Neural crest cell (in vitro differentiated cells): ENCODE measurements at regions not wholly inside any gene's neighbourhood (a gene's known extent, or its start where the extent isn't known, plus 50 kb on each side); places are given as distances from the start of the nearest gene placed in this dataset.

Experiments
- DNase-seq: peaks from one replicate; pipeline ENCODE4 v3.0.0; 2021; ENCODE audit warnings: low read depth, mixed read lengths, low spot score
- H3K27ac Mint-ChIP-seq: one replicate; pipeline ENCODE4 v1.8.0; 2021; ENCODE audit warnings: mild to moderate bottlenecking, mixed read lengths; ENCODE audit not compliant: unreplicated experiment
- H3K27me3 Mint-ChIP-seq: 2 replicates; pipeline ENCODE4 v1.8.0; 2021; ENCODE audit warnings: low read depth, mild to moderate bottlenecking, mixed read lengths
- H3K36me3 Mint-ChIP-seq: 2 replicates; pipeline ENCODE4 v1.8.0; 2021; ENCODE audit warnings: low read depth, mild to moderate bottlenecking, mixed read lengths
- H3K4me1 Mint-ChIP-seq: 2 replicates; pipeline ENCODE4 v1.8.0; 2021; ENCODE audit warnings: mixed read lengths
- H3K4me3 Mint-ChIP-seq: one replicate; pipeline ENCODE4 v1.8.0; 2021; ENCODE audit warnings: mild to moderate bottlenecking, mixed read lengths
- H3K9me3 Mint-ChIP-seq: 2 replicates; pipeline ENCODE4 v1.8.0; 2021; ENCODE audit warnings: mixed read lengths
- CTCF ChIP-seq: fragments of 200-600 bp; sonication (generic); conservative IDR thresholded peaks from 2 replicates; pipeline ENCODE4 v1.5.0; 2021; ENCODE audit warnings: antibody characterized with exemption, mild to moderate bottlenecking

DNA sequence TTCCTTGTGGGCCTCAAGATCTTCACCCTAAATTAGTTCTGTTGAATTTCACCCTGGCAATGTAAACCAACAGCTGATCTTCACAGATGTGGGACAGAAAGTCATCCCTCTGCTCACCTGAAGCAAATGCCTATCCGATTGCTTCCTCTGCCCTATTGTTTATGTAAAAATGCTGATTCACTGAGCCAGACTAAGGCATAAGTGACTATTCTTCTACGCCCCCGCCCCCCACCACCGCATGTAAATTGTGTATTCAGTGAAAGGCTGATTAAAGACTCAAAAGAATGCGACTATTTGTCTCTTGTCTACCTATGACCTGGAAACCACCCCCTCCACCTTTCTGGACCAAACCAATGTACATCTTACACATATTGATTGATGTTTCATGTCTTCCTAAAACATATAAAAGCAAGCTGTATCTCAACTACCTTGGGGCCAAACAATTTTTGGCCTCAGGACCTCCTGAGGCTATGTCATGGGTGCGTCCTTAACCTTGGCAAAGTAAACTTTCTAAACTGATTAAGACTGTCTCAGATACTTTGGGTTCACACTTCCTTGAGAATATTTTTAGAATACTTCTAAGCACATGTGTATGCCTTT, 129.7 kb upstream of the BOD1 start:
- Mint-ChIP-seq H3K27me3 (no peaks in the 10 kb centered on the region), H3K27ac (no peak overlapping the region), H3K36me3 (no peaks in the 10 kb centered on the region), H3K9me3 (no peaks in the 10 kb centered on the region), H3K4me1 (peaks cover 20% of the 10 kb centered on the region), H3K4me3 (no peak overlapping the region)
- DNase-seq: no peak
- TF ChIP-seq CTCF: no peak

DNA sequence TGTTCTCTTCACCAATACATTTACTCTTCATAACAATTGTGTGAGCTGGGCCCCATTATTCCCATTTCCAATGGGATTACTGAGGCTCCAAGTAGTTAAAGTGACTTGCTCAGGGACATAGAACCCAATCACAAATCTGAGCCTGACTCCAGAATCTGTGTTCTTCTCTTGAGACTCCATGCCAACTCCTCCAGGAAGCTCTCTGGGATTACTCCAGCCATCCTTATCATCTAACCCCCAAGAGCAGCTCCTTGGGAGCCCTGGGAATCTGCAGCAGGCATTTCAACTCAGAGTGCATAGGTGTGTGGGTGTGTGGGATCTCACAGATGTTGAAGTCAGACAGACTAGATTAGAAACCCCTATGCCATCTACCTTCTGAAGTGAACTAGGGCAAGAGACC, 131.4 kb upstream of the BOD1 start:
- Mint-ChIP-seq H3K27ac (no peak overlapping the region), H3K27me3 (no peaks in the 10 kb centered on the region), H3K36me3 (no peaks in the 10 kb centered on the region), H3K4me1 (peaks cover 24% of the 10 kb centered on the region), H3K4me3 (no peak overlapping the region), H3K9me3 (no peaks in the 10 kb centered on the region)
- no peak for DNase-seq
- TF ChIP-seq CTCF: no peak

- Mint-ChIP-seq H3K9me3 (no peaks in the 10 kb centered on the region), H3K36me3 (no peaks in the 10 kb centered on the region), H3K4me3 (no peak overlapping the region), H3K27ac (no peak overlapping the region), H3K4me1 (peaks cover 22% of the 10 kb centered on the region), H3K27me3 (no peaks in the 10 kb centered on the region)
- no peak for TF ChIP-seq CTCF
- no peak for DNase-seq
Measured at GRCh38 chr5:173750538-173751265, 134.3 kb upstream of the BOD1 start.

GRCh38 chr5:173751266-173751600, 134.8 kb upstream of the BOD1 start:
- TF ChIP-seq CTCF: no peak

GRCh38 chr5:173752653-173753052, 135.5 kb upstream of the CPEB4 start:
- no peak overlapping the region for H3K27ac Mint-ChIP-seq
- H3K27me3 Mint-ChIP-seq: no peaks in the 10 kb centered on the region
- peaks cover 15% of the 10 kb centered on the region for H3K4me1 Mint-ChIP-seq
- no peaks in the 10 kb centered on the region for H3K36me3 Mint-ChIP-seq
- H3K9me3 Mint-ChIP-seq: no peaks in the 10 kb centered on the region
- no peak for TF ChIP-seq CTCF
- DNase-seq: no peak
- H3K4me3 Mint-ChIP-seq: no peak overlapping the region

More at GRCh38 chr5:173751266-173751600, 134.8 kb upstream of the BOD1 start:
- Mint-ChIP-seq H3K27me3 (no peaks in the 10 kb centered on the region), H3K36me3 (no peaks in the 10 kb centered on the region), H3K27ac (no peak overlapping the region), H3K4me3 (no peak overlapping the region), H3K4me1 (peaks cover 17% of the 10 kb centered on the region), H3K9me3 (no peaks in the 10 kb centered on the region)
- DNase-seq: no peak
